Stimulated activated CD4-positive, alpha-beta T cell treated with anti-CD3 and anti-CD28 coated beads, Interleukin-2, amount 100 ng/mL, for 24 hours (primary cell): ENCODE measurements at regions not wholly inside any gene's neighbourhood (a gene's known extent, or its start where the extent isn't known, plus 50 kb on each side); places are given as distances from the start of the nearest gene placed in this dataset.

Experiments
- DNase-seq, 2 donors: peaks; one replicate each; pipeline ENCODE4 v3.0.0-alpha.2; 2020

DNA sequence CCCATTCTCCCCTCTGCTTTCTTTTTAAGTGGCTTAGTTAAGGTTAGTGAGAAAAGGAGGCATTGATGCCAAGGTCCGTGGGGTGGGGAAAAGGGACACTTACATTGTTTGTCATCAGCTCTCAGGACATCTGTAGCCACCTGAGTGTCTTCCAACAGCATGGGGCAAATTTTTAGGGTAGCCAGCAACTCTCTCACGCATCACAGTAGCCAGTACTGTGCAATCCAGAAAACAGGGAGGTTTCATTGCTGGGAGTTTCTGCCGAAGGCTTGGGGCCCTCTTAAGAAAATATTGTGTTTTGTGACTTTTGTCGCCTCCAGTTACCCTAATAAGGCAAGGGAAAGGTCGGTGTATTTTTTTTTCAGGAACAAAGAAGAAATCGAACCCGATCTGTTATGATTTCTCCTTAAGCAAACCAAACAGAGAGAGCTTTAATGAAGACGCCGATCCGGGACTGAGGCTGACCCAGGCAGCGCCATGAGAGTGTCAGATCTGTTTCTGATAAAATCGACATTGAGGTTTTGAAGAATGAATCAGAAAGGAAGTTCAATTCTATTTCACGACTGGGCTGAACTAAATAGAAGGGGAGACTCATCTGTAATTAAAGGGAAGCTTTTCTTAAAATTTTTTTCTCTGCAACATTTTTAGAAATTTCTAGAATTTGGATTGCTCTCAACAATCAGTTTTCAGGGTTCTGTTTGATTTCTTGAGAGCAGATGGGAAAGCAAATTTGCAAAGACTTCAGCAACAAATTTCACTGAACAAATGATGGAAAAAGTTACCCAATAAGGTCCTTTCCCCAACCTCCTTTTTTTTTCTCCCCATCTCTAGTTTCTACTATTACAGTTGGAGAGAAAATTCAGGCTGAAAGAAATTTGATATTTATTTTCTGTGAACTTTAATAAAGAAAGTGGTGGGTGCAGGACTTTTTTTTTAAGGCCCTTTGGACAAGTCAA lies 144.7 kb upstream of the IRX3 start:
- no peak for DNase-seq

DNA sequence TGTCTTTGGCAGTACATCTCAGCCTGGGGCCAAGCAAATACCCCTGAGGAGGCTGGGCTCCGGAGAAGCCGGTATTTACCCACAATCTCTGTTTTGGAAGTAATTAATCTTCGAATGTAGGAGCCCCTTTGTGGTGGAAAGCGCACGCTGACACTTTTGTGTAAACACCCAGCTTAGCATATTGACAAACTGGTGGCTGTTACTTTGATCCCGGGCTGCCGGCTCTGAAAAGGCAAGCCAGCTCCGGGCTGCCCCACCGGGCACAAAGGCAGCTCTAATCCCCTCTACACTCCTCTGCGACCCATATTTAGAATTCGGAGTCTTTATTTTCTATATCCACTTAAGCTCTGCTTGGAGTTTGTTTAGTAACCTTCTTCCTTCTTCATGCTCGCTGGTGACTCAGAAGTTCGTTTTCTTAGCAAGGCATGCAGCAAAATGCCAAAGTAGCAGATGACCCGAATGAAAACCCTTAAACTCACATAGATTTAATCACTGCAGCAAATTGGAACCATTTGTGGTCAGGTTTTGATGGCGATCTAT lies 144.0 kb upstream of the IRX3 start:
- DNase-seq: no peak

DNA sequence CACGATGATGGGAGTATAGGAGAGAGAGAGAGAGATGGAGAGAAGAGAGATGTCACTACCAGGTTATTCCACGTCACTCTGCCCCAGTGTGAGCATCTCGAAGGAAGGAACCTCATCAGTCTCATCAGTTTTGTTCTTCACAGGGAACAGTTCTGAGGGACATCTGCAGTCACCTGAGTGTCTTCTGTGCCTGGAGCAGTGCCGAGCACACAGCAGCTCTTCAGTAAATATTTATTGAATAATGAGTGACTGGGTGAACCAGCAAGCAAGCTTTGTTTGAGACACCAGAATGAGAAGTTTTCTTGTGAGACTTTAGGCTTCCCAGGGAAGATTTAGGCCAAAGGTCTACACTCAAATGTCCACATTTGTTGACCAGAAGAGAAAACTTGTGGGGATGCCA lies 142.4 kb upstream of the IRX3 start:
- DNase-seq: no peak

DNA sequence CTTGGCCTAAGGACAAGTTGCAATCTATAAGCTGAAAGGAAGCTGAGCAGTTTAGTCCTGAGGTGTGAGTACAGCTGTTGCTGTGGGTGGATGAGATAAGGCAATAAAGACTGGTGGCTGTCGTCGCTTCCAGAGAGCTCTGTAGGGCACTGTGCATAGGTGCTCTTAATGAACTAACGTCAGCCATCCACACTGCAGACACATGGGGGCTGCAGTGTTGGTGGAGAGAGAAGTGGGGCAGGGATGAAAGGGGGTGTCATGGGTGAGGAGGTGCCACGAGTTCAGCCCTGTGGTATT lies 139.9 kb upstream of the IRX3 start:
- DNase-seq: no peak

DNA sequence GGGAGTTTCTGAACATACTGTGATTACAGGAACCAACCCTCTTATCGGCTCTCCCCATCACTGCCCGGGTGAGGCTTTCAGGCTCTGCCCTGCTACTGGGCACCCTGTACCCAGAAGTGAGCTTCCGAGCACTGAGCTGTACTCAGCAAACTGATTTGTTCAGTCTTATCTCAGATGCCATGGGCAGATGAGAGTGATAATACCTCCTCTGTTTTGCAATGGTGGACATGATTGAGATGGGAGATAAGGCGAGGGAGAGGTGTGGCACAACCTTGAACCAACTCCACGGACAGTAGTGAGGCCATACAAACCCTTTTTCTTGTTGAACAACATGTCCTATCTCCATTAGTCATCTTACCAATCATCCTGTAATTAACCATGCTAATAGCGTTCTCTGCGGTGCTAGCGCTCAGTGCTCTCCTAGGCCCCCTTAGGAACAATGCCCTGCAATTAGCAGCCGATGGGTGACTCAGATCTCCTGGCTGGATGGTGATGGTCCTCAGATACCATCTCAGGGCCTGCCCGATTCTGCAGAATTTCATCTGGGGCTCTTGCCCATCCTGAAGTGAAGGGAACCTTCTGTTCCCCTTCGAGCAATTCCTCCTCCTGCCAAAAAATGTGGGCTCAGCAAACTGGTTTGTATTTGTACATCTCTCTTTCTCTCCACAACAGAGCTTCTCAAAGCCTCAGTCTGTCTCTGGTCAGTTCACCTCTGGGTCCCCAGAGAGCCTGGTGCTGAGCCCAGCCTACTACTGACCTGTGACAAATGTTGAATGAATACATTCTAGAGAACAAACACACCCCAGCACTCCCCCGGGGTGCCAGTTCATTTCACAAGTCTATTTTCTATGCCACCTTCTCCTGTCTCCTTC lies 139.3 kb upstream of the IRX3 start:
- no peak for DNase-seq

DNA sequence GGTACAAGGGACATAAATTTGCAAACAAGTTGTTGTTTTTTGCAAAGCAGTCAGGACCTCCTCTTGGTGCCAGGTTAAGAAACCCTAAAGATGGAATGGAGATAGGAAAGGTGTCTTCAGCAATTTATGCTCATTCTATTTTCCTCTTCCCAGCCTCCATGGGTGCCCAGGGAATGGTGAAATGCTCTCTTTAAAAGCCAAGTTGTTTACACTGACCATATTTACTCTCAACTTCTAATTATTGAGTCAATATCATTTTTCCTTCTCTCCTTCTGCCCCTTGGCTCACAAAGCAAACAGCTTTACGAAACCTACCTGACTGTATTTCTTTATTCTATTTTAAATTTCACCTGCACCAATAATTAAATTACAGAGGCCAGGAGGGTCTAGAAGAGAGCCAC lies 138.5 kb upstream of the IRX3 start:
- DNase-seq: no peak

DNA sequence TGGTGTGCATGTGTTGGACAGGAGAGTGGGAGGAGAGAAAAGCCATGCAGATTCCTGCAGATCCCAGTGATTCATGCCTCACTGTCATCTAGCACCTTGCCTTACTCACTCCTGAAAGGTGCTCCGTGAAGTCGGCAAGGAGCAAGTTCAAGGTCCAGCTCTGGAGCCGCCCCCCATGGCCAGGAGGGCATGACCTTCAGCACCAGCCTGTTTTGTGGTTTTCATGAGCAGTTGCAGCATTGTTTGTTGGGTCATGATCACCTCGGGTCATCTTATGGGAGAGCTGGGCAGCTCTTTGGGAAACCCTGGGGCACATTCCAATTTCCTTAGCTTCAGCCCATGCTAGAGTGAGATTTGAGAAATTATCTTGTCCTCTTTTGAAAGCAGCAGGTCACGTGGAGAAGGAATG lies 137.5 kb upstream of the IRX3 start:
- DNase-seq: no peak

DNA sequence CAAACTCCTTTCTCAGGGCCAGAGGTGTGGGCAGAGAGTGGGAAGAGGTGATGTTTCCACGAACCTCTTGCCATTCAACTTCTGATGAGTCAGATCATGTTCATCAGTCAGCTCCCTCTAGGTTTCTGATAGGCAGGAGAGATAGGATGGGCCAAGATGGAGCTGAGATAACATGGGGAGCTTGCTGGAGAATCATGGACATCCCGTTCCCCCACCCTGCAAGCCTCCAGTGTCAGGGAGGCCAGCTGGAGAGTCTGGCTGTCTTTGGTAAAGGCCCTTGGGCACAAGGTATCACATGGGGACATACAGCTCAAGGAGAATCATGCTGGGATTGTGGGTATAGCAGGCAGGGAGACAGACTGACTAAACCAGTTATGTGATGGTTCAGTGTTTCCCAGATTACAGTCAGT lies 136.0 kb upstream of the IRX3 start:
- DNase-seq: no peak

DNA sequence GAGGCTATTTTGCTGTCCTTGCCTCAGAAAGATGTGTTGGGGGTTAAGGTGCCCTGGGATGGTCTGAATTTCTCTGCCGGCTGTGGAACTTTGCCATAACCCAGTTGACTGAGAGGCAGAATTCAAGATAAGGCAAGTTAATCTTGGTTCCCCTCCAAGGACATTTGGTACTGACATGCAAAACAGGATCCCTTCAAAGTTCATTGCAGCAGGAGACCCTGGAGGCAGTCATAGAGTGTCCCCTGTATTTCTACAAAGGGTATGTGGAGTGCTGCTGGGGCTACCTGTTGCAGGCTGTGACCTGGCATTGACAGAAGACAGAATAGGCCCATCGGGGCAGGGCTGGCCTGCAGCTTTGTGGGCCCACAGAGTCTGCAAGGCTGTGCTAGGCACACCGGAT lies 135.6 kb upstream of the IRX3 start:
- DNase-seq: no peak

DNA sequence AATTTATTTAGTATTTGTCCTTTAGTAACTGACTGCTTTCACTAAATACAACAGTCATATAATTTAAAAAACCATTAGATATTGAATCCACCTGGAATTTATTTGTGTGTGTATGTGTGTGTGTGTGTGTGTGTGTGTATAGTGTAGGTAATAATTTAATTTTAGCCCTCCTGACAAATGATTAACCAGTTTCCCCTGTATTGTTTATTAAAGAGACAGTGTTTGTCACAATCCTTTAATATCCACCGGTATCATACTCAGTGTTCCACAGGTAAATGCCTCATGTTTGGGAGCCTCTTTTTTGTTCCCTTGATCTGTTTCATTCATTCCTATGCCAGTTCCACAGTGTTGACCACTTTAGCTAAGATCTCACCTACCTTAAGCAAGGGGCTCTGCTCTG lies 134.6 kb upstream of the IRX3 start:
- DNase-seq: no peak

DNA sequence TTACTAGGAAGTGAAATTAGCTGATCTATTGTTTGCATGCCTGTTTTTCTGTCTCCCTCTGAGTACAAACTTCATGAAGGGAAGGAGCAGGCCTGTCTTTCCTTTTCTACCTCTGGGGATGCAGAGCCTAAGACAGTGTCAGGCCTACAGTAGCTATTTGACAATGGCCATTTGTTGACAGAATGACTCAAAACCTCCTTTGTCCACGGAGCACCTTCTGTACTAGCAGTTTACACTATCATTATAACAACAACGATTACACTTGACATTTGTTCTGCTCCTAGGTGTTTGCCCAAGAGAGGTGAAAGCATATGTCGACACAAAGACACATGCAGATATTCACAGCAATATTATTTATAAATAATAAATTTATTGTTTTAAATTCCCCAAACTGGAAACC lies 132.3 kb upstream of the IRX3 start:
- DNase-seq: no peak

DNA sequence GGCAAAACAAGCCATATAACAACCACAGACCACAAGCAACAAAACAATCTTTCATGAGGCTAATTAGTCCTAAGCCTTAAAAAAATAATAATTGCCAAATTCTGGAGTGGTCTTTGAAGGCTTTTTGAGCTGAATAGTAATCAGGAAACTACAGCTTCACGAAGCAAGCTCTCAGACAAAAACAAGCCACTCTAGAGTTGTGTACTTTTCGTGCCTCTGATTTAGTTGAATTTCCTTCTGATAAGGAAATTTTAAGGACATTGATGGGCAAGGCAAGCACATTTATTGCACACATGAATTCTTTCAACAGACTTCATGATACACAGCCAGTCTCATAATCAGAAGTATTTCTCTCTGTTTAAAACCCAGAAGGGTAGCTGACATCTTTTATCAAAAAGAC lies 130.8 kb upstream of the IRX3 start:
- no peak for DNase-seq

DNA sequence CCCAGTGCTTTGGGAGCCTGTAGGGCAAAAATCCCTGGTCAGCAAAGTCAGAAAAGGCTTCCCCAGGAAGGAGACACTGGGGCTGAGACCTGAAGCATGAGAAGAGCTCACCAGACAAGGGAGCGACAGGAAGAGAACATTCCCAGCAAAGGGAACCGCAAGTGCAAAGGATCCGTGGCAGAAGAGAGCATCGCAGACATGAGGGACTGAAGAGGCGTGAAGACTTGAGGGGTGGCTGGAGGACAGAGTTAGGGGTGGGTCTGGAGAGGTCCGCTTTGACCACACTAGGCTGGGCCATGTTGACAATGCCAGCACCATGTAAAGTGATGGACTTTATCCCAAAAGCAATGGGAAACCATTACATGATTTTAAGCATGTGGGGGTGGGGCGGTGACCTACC lies 128.1 kb upstream of the IRX3 start:
- DNase-seq: no peak

DNA sequence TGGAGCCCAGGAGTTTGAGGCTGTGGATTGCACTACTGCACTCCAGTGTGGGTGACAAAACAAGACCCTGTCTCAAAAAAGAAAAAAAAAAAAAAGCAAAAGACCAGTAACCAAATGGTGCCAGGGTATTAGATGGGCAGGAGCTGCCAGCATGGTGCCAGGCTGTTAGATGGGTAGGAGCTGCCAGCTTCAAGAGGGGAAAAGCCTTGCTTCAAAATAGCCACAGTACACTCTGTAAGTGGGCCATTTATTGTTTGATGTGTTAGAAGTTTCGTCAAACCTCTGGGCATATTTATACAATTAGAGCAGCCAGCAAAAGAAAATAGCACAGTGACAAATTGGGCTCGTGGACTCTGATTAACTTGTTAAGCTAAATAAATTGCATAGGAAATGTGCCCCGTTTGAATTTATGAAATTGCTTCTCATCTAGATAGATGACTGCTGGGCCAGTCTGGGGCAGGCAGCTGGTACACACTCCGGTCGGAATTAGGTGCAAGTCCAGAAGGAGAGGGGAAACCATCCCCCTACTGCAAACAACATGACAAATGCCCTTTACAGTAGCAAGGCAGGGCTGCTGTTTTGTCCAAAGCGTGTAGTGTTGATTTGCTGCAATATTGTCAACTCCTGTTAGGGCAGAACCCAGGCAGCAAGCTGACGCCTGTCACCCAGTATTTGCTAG lies 126.3 kb upstream of the IRX3 start:
- DNase-seq: no peak

DNA sequence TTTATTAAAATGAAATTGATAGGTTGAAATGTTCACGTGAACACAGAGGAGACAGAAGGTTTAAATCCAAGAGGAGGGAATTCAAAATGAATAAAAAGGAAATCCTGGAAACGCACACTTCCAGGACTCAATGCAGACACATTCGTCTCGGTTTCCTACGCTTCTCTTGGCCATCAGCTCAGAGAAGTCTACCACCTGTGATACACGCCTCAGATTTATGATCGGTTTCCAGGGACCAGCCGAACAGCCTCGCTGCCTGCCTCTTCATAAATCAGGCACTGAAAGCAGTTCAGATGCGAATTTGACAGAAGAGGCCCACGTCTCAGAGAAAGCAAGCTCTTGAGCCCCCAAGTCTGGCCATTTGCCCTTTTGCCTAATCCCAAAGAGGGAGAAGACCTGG lies 125.5 kb upstream of the IRX3 start:
- DNase-seq: no peak

DNA sequence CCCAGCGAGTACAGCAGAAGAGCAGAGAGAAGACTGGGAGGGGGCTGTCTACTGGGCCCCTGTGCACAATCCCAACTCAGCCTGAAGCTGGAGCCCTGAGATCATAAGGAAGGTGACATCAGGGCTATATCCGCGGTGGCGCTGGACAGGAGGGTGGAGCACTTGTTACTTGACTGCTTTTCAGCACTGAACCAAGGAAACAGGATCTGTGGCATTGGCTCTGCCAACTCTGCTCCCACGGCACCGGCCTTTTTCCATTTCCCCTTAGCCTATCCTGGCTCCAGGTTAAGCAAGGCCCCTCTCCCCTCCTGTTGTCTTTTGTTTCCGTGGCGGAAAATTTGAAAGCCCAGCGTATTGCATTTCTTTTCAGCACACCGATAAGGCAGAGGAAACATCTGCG lies 125.0 kb upstream of the IRX3 start:
- no peak for DNase-seq

DNA sequence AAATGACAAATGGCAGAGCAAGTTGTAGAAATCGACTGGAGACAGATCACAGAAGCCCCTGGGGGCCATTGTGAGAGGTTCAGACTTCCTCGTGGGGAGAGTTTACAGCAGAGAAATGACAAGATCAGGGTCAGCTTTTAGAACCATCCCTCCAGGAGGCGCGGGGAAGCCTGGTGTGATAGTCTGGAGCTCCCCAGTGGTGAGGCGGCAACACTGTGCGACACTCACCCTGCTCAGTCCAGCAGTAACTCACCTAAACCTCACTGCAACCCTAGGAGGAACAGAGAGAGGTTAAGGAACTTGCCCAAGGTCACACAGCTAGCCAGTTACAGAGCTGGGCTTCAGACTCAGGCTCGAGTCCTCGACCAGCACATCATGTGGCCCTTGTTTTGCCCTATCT lies 123.4 kb upstream of the IRX3 start:
- no peak for DNase-seq

DNA sequence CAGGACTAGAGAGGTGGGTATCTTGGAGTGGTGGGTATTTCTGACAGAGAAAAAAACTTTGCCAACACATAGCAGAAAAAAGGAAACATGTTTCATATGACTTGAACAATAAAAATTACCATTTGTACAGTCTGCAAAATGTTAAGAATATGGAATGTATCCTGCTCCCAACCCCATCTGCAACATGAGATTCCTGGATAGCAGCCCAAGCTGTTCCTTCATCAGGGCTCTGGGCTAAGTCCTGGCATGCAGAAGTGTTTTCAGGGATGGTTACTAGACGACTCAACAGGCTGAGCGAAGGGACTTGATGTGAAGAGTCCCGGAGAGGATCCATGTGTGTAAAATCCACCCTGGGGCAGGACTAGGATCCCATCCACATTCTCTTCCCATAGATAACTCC lies 121.0 kb upstream of the IRX3 start:
- no peak for DNase-seq

DNA sequence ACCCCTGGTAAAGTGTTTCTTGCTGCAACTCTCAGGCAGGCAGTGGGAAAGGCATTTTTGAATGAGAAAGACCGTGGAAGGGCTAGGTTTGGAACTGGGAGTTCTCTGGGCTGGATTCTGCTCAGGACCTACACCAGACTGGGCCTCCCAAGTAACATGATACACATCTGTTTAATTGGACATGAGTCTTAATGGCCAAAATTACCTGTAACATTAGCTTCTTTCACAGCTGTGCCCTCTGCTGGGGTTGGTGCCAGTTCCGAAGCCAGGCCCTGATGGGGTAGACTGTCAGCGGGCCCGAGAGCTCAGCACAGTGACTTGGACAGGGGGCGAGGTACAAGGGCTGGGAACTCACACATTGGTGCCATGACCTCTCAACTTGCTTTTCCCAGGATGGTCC lies 118.9 kb upstream of the IRX3 start:
- DNase-seq: no peak

DNA sequence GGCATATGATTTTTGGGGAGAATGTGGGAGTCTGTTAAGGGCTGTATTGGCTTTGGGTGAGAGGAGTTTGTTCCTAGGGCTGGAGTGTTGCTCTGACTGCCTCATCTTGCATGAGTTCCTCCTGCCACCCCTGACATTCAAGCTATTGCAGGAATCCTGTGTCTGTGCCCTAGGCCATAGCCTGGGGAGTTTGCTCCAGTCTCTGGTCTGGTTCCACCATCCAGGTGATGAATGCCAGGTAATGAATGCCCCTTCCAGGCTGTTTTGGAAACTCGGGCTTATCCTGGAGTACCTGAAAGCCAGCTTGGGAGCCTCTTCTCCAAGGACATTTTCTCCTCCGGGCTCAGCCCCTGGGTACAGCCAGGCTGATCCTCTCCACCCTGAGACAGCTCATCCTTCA lies 117.0 kb upstream of the IRX3 start:
- DNase-seq: no peak

DNA sequence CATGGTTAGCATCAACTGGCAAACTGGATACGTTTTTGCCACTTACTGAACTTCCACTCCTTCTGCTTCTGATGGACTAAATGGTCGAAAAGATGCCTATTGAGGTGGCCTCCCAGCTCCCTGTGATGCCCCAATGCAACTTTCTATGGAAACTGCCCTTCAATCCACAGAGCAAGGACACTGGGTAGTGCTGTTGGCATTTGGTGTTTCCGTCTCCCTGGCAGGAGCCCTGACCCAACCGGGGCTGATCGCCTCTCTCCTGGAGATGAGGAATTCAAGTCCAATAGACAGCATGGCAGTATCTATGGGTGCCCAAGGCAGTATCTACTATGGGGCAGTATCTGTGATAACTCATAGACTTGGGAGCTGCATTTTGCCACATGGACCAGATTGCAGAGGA lies 116.3 kb upstream of the IRX3 start:
- DNase-seq: no peak

DNA sequence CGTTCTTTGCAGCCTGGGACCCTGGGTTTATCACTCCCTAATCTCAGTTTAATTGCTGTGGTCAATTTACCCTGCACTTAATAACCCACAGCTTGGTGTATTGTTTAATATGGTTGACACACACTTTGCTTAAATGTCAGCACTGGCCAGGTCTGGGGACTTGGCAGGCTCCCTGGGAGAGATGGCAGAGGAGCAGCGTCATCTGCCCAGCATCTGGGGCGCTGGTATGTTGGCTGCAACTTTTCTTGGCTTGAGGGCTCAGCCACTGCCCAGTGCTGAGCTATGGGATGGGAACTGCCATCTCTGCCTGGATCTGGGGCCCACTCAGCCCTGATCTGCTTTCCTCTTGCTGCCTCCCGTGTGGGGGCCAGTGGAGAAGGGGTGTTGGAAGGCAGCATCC lies 115.7 kb upstream of the IRX3 start:
- no peak for DNase-seq

DNA sequence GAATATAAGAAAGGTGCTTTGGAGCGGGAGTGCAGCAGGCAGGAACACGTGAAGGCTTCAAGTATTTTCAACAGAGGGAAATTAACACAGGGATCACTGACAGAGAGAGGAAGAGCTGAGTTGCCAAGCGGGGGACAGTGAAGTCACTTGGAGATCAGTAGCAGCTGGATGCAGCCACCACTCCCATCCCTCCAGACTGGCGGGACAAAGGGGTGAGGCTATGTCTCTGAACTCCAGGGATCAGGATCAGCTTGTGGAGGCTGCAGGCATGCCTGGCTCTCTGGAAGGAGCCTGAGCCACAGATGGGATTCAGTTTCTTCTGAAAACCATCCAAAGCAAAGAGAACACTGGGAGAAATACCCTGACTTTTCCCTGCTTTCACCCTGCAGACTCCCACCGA lies 113.7 kb upstream of the IRX3 start:
- DNase-seq: no peak

DNA sequence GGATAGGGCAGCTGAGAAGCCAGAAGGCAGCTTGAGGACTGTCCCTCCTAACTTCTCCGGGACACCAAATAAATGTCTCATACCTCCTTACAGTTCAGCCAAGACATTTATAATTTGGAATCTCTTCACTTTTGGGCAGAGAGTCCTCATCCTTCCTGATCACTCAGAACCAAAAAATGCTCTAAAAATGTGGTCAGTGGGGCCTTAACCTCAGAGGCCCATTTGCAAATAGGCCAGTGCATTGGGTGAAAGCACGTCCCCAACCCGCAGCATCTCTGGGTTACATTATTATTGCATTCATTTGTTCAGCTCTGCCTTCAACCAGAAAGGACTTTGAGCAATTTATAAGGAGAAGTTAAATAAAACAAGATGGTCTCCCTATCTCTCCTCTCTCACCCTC lies 112.4 kb upstream of the IRX3 start:
- DNase-seq: no peak
